Right cardiac atrium (tissue), 5 donors: ENCODE measurements at regions not wholly inside any gene's neighbourhood (a gene's known extent, or its start where the extent isn't known, plus 50 kb on each side); places are given as distances from the start of the nearest gene placed in this dataset.

Source experiments
- ATAC-seq, 2 donors: fragments of 200-7000 bp; cut with Tn5 transposase; one replicate each; pipeline versions ENCODE4 v1.8.0 to v1.9.1; 2020; ENCODE audit warnings: moderate library complexity in 2 of 2, mild to moderate bottlenecking in 1 of 2
- DNase-seq, 3 donors: peaks; one replicate each; pipeline ENCODE4 v3.0.0-alpha.2; 2020
- H3K27ac ChIP-seq: one replicate; pipeline ENCODE4 v1.5.1; 2013; ENCODE audit warnings: mild to moderate bottlenecking, low read length, control low read depth, moderate library complexity
- H3K27me3 ChIP-seq: one replicate; pipeline ENCODE4 v1.6.1; 2013; ENCODE audit not compliant: control insufficient read depth, insufficient read depth
- H3K4me1 ChIP-seq: one replicate; pipeline ENCODE4 v1.6.1; 2013; ENCODE audit warnings: low read length; ENCODE audit not compliant: control insufficient read depth, insufficient read depth
- H3K4me3 ChIP-seq: one replicate; pipeline ENCODE4 v1.5.1; 2013; ENCODE audit warnings: low read length, control low read depth
- H3K9me3 ChIP-seq: one replicate; pipeline ENCODE4 v1.6.1; 2013; ENCODE audit warnings: low read length; ENCODE audit not compliant: control insufficient read depth
- WGBS: extraction: QIAGEN DNeasy Blood & Tissue Kit; methylation state at CpG from one replicate; pipeline ENCODE4 v1.1.7; 2013; 5-methylcytosine and 5-hydroxymethylcytosine counted together
- intact Hi-C, 4 donors: fragments of 100-400 bp; cut with DNase I; formaldehyde crosslinking; loops; one replicate each; pipeline versions ENCODE4 v1.11.0 to v1.14.0; 2022 to 2023
- donor health status: healthy with polysubstance abuse.
- donor health status: DM: no; HTN: yes; CAD: no.
- donor health status: DM: no; HTN: no; CAD: no.
- donor health status: DM: no; HTN: yes; CAD: no; lungs with severe emphysema.
- donor health status: DM: yes; HTN: yes; CAD: no.

DNA sequence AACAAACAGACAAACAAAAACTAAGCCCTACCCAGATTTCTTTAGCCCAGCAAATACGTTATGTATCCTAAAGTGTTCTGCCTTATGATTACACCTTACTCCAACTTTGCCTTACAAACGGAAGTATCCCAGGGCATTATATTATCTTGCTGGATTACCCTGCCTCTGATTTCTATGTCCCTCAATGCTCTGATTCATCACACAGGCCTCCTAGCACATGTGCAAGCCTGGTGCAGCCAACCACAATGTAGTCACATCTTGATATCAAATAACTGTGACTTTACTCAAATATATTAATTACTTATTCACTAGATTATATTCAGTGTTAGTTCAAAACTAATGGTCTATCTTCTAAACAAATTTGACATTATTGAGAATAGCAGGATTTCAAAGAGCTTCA lies 598.6 kb downstream of the TBC1D32 start:
- H3K4me3 ChIP-seq: no peak overlapping the region
- no peak for ATAC-seq
- no peaks in the 10 kb centered on the region for H3K4me1 ChIP-seq
- H3K27ac ChIP-seq: no peak overlapping the region
- intact Hi-C loops: no loop called here
- H3K9me3 ChIP-seq: no peaks in the 10 kb centered on the region
- DNase-seq: no peak
- no peaks in the 10 kb centered on the region for H3K27me3 ChIP-seq
- 79% methylated on average over 2 of the region's 2 CpGs for WGBS

DNA sequence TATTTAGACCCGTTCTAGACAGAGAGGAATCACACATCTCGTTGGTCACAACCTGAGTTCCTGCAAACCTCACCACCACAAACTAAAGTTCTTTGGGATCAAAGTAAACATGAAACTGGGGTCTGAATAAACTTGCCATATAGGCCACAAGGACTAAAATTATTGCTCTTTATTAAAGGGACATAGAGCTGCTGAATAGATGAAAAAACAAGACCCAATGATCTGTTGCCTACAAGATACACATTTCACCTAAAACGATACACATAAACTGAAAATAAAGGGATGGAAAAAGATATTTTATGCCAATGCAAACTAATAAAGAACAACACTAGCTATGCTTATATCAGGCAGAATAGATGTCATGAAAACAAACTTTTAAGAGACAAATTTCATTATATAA lies 623.0 kb downstream of the TBC1D32 start:
- Histone ChIP-seq H3K4me3 (no peak overlapping the region), H3K27ac (no peak overlapping the region), H3K9me3 (peaks cover 2% of the 10 kb centered on the region), H3K4me1 (no peaks in the 10 kb centered on the region), H3K27me3 (no peaks in the 10 kb centered on the region)
- intact Hi-C loops: no loop called here
- no peak for DNase-seq
- no peak for ATAC-seq
- WGBS: 70% methylated on average over 3 of the region's 3 CpGs

DNA sequence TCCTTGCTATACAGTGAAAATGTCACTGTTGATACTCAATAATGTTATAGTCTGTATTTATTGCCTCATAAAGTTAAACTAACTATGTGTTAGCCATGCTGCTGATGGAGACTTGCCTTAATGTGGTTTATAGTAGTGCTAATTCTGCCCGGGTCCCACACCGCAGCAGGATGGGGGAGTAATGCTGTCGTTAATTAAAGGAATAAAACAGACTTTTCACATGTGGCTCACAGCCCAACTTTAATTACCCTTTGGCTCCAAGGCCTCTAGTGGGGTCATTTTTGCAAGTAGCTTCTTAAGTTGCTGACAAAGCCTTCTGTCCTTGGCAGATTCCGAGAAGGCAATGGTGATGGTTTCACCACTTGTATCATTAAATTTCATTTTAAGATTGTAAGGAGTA lies 634.3 kb downstream of the TBC1D32 start:
- 64% methylated on average over 4 of the region's 4 CpGs for WGBS
- no peaks in the 10 kb centered on the region for H3K4me1 ChIP-seq
- ATAC-seq (no peak), DNase-seq (no peak)
- no peak overlapping the region for H3K4me3 ChIP-seq
- intact Hi-C loops: no loop called here
- no peak overlapping the region for H3K27ac ChIP-seq
- no peaks in the 10 kb centered on the region for H3K9me3 ChIP-seq
- H3K27me3 ChIP-seq: no peaks in the 10 kb centered on the region

DNA sequence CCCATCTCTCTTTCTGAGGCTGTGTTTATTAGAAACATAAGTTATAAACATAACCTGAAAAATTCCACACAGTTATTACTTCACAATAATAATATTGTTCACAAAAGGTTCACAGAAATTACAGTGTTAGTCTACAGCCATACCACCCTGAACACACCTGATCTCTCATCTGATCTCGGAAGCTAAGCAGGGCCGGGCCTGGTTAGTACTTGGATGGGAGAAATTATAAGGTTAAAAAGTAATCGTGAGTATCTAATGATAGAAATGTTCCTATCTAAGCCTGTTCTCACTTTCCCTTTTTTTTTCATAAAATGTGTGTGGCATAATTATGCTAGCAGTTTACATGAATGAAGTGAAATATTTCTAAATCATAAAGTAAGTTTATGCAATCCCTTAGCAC lies 647.8 kb downstream of the TBC1D32 start:
- Histone ChIP-seq H3K4me1 (no peaks in the 10 kb centered on the region), H3K9me3 (no peaks in the 10 kb centered on the region), H3K4me3 (no peak overlapping the region), H3K27me3 (no peaks in the 10 kb centered on the region), H3K27ac (no peak overlapping the region)
- ATAC-seq (no peak), DNase-seq (no peak)
- WGBS: 84% methylated on average over 3 of the region's 3 CpGs
- intact Hi-C loops: no loop called here

DNA sequence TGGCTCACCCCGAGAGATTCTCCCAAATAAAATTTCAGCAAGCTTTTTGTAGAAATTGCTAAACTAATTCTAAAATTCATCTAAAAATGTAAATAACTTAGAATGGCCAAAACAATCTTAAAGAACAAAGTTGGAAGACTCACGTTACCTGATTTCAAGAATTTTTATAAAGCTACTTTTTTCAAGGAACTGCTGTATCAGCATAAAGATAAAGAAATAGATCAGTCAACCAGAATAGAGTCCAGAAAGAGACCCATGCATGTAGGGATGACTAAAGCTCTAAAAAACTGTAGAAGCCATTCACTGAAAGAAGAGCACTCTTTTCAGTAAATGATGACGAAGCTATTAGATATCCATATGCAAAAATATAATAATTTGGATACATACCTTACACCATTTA lies 652.1 kb downstream of the TBC1D32 start:
- H3K9me3 ChIP-seq: no peaks in the 10 kb centered on the region
- no peak overlapping the region for H3K27ac ChIP-seq
- H3K27me3 ChIP-seq: no peaks in the 10 kb centered on the region
- no peak overlapping the region for H3K4me3 ChIP-seq
- no peaks in the 10 kb centered on the region for H3K4me1 ChIP-seq
- 76% methylated on average over 3 of the region's 3 CpGs for WGBS
- ATAC-seq (no peak), DNase-seq (no peak)
- intact Hi-C loops: no loop called here

DNA sequence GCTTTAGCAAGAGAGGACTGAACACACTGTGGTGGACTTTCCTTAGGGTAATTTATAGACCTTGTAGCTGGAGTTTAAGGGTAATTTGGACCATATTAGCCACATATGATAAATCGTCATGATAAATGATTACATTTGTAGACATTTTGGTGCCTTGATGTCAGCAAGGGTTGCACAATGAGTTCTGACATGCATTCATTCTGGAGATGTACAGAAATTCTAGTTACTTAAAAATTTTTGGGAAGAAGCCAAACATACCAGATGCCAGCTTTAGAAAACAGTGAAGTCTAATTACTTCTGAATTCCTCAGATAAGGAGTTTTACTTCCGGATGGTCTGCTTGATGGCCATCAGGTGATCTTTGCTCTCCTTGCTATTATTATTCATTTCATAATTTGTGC lies 653.1 kb downstream of the TBC1D32 start:
- no peaks in the 10 kb centered on the region for H3K27me3 ChIP-seq
- intact Hi-C loops: no loop called here
- no peaks in the 10 kb centered on the region for H3K4me1 ChIP-seq
- 27% methylated on average over 2 of the region's 2 CpGs for WGBS
- DNase-seq (no peak), ATAC-seq (no peak)
- no peak overlapping the region for H3K27ac ChIP-seq
- no peak overlapping the region for H3K4me3 ChIP-seq
- no peaks in the 10 kb centered on the region for H3K9me3 ChIP-seq

DNA sequence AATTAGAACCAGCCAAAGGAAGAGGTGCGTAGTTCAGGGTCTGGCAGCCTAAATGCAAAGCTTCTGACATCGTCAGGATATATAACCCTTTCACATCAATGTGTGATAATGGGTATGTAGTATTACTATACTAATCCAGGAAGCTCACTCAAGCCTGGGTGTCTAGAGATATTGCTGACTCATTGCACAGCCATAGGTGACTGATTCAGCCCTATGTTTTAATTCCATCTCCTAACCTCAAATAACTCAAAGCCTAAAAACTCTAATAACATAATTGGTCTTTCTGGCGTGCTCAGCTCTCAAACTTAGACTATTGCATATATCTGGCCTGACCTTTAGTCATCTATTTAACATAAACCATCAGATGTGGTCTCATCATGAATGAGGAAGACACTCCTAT lies 658.4 kb downstream of the TBC1D32 start:
- Histone ChIP-seq H3K27me3 (no peaks in the 10 kb centered on the region), H3K4me3 (no peak overlapping the region), H3K4me1 (no peaks in the 10 kb centered on the region), H3K9me3 (no peaks in the 10 kb centered on the region), H3K27ac (no peak overlapping the region)
- WGBS: 69% methylated on average over 3 of the region's 3 CpGs
- DNase-seq: no peak
- intact Hi-C loops: no loop called here
- ATAC-seq: no peak

DNA sequence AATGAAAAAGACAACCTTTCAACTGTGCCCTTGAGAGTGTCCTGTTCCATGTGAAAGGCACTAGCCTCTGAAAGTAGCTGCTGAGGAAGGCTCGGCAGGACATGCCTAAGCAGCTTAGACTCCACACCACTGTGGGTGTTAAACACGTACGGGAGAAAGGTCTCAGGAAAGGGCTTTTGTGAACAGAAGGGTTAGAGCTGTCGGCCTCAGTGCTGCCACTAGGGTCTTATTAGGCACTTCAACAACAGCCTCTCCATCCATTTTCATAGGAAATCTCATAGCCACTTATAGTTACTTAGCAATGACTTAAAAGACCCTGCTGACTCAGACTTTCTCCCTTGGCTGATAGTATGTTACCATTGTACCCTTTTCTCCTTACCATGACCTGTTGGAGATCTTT lies 662.8 kb downstream of the TBC1D32 start:
- Histone ChIP-seq H3K9me3 (no peaks in the 10 kb centered on the region), H3K4me1 (no peaks in the 10 kb centered on the region), H3K27ac (no peak overlapping the region), H3K27me3 (no peaks in the 10 kb centered on the region), H3K4me3 (no peak overlapping the region)
- WGBS: 16% methylated on average over 4 of the region's 4 CpGs
- intact Hi-C loops: no loop called here
- peak in 1 of 3 donors; percentile 18 for DNase-seq
- ATAC-seq: no peak

DNA sequence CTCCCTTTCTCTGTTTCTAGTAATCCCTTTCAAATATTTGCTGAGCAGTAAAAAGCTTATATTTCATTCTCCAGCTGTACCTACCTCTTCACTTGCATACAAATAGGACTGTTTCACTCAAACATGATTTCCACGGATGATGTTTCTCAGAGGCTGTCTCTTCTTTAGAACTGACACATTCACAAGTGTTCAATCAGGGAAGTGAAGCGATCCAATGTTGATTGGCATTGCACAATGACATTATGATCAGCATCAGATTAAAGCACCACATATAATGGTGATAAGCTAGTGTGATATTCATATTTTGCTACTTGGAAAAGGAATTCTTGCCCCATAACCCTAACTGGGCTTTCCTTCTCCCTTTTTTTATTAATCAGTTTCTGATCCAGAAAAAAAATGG lies 681.8 kb downstream of the TBC1D32 start:
- WGBS: 79% methylated on average over 2 of the region's 2 CpGs
- DNase-seq (no peak), ATAC-seq (no peak)
- intact Hi-C loops: no loop called here
- H3K27ac ChIP-seq: no peak overlapping the region
- no peak overlapping the region for H3K4me3 ChIP-seq
- H3K4me1 ChIP-seq: no peaks in the 10 kb centered on the region
- H3K9me3 ChIP-seq: no peaks in the 10 kb centered on the region
- H3K27me3 ChIP-seq: no peaks in the 10 kb centered on the region

DNA sequence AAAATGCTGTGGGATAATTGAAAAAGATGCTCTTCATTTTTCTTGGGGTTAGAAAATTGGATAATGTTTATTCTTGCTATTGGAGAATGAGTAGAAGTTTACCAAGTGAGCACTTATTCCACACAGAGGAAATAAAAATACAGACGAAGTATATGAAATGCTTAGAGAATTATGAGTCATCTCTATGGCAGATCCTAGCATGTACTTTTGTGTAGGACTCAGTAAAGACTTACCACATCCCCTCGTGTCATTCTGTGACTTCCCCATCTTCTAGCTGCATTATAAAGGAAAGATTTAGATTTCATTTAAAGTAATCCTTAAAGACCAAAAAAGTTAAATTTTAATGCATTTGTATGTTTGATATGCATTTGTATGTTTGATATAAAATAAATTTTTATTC lies 685.6 kb downstream of the TBC1D32 start:
- ATAC-seq (no peak), DNase-seq (no peak)
- H3K9me3 ChIP-seq: no peaks in the 10 kb centered on the region
- H3K27me3 ChIP-seq: no peaks in the 10 kb centered on the region
- WGBS: 28% methylated on average over 2 of the region's 2 CpGs
- no peaks in the 10 kb centered on the region for H3K4me1 ChIP-seq
- H3K4me3 ChIP-seq: no peak overlapping the region
- H3K27ac ChIP-seq: no peak overlapping the region
- intact Hi-C loops: no loop called here

DNA sequence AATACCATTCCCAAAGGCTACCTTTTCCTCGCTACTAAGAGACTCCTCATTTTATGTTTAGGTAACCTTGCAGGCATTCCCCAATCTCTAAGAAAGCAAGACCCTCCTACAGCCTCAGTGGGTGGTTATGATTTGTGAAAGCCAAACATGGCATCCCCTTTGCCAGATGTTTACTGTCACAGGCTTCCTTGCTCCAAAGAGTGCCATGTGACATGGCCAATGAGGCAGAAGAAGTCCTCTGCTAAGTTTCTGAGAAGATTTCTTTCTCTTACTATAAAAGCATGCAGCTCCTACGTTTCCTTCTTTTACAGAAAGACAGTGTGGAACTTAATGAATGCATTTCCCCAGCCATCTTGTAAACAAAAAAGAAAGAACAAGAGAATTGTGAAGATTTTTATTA lies 688.2 kb downstream of the TBC1D32 start:
- DNase-seq (no peak), ATAC-seq (no peak)
- Histone ChIP-seq H3K4me1 (no peaks in the 10 kb centered on the region), H3K4me3 (no peak overlapping the region), H3K9me3 (no peaks in the 10 kb centered on the region), H3K27ac (no peak overlapping the region), H3K27me3 (no peaks in the 10 kb centered on the region)
- 16% methylated on average over 2 of the region's 2 CpGs for WGBS
- intact Hi-C loops: no loop called here

DNA sequence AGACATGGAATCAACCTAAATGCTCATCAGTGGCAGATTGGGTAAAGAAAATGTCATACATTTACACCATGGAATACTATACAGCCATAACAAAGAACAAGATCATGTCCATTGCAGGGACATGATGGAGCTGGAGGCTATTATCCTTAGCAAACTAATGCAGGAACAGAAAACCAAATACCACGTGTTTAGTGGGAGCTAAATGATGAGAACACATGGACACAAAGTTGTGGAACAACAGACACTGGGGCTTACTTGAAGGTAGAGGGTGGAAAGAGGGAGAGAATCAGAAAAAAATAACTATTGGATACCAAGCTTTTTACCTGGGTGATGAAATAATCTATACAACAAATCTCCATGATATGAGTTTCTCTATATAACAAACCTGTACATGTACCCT lies 701.3 kb downstream of the TBC1D32 start:
- WGBS: 48% methylated on average over 1 of the region's 1 CpG
- H3K4me1 ChIP-seq: no peaks in the 10 kb centered on the region
- H3K9me3 ChIP-seq: no peaks in the 10 kb centered on the region
- H3K27me3 ChIP-seq: no peaks in the 10 kb centered on the region
- no peak for DNase-seq
- intact Hi-C loops: no loop called here
- no peak overlapping the region for H3K27ac ChIP-seq
- no peak overlapping the region for H3K4me3 ChIP-seq
- no peak for ATAC-seq
